ENCODE measurements at regions not wholly inside any gene's neighbourhood (a gene's known extent, or its start where the extent isn't known, plus 50 kb on each side); places are given as distances from the start of the nearest gene placed in this dataset.
"Not testable (repeated sequence)": the region's sequence is repeated elsewhere in the genome, so short reads cannot be mapped to it uniquely, and the experiment has no call there.

DNA sequence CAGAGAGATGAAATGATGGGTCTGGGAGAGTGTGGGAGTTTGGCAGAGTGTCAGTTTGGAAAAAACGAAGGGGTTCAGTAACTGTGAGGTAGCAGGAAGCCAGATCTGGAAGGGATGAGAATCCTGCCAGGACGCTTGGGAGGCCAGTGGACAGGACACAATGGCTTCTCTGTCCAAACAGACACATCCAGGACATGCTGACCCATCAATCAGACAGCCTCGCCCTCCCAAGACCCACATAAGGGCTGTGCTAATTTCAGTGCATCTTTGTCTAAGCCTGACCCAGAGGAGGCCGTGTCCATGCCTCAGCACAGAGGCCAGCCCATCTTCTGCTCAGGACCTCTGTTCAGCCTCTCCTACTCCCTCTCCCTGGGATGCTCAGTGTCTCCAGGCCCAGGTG, 576.5 kb upstream of the B3GAT1 start:
- Histone ChIP-seq H3K4me3 (ENCODE audit: low read length in 3 of 3) (no peak overlapping the region), H3K36me3 (ENCODE audit: control insufficient read depth in 2 of 3, insufficient read depth in 3 of 3, low read length in 3 of 3) (no peaks in the 10 kb centered on the region), H3K27ac (ENCODE audit: low read depth in 2 of 2, low read length in 2 of 2) (no peak overlapping the region), H3K9me3 (ENCODE audit: control insufficient read depth in 2 of 3, insufficient read depth in 1 of 3, low read length in 3 of 3) (no peaks in the 10 kb centered on the region), H3K4me1 (ENCODE audit: control insufficient read depth in 2 of 3, insufficient read depth in 2 of 3, low read depth in 1 of 3, low read length in 3 of 3) (no peaks in the 10 kb centered on the region), H3K27me3 (ENCODE audit: control insufficient read depth, insufficient read depth, low read length) (no peaks in the 10 kb centered on the region), H3K9ac (ENCODE audit: low read length in 3 of 3) (no peak overlapping the region)
- intact Hi-C loops (cut with DNase I) = no loop called here
- peak in 1 of 5 donors; percentile 23 for DNase-seq
- TF ChIP-seq, protein P1, sequence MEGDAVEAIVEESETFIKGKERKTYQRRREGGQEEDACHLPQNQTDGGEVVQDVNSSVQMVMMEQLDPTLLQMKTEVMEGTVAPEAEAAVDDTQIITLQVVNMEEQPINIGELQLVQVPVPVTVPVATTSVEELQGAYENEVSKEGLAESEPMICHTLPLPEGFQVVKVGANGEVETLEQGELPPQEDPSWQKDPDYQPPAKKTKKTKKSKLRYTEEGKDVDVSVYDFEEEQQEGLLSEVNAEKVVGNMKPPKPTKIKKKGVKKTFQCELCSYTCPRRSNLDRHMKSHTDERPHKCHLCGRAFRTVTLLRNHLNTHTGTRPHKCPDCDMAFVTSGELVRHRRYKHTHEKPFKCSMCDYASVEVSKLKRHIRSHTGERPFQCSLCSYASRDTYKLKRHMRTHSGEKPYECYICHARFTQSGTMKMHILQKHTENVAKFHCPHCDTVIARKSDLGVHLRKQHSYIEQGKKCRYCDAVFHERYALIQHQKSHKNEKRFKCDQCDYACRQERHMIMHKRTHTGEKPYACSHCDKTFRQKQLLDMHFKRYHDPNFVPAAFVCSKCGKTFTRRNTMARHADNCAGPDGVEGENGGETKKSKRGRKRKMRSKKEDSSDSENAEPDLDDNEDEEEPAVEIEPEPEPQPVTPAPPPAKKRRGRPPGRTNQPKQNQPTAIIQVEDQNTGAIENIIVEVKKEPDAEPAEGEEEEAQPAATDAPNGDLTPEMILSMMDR (IDR thresholded peaks at IDR 0.05; ENCODE audit: borderline replicate concordance, extremely low read depth, insufficient read depth) = no peak
- FAIRE-seq = no peak

DNA sequence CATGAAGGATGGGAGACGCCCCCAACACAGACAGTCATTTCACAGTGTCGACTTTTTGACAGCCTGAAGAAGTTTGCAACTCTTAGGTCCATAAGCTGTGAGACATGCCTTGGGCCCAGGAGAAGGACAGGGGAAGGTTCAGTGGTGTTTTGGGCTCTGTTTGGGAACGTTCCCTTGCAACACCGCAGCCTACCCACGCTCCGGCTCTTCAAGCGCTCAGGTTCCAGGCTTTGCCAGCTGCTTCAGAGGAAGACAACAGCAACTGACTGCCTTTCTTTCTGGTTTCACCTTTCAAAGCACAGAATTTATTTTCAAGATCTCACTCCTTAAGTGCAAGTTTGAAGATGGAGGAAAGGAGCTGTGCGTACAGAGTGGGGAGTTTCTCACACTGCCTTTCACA, 575.8 kb upstream of the B3GAT1 start:
- Histone ChIP-seq H3K4me3 (ENCODE audit: low read length in 3 of 3) (no peak overlapping the region), H3K9ac (ENCODE audit: low read length in 3 of 3) (no peak overlapping the region), H3K4me1 (ENCODE audit: control insufficient read depth in 2 of 3, insufficient read depth in 2 of 3, low read depth in 1 of 3, low read length in 3 of 3) (no peaks in the 10 kb centered on the region), H3K9me3 (ENCODE audit: control insufficient read depth in 2 of 3, insufficient read depth in 1 of 3, low read length in 3 of 3) (no peaks in the 10 kb centered on the region), H3K27ac (ENCODE audit: low read depth in 2 of 2, low read length in 2 of 2) (no peak overlapping the region), H3K27me3 (ENCODE audit: control insufficient read depth, insufficient read depth, low read length) (no peaks in the 10 kb centered on the region), H3K36me3 (ENCODE audit: control insufficient read depth in 2 of 3, insufficient read depth in 3 of 3, low read length in 3 of 3) (no peaks in the 10 kb centered on the region)
- DNase-seq (peak in 1 of 5 donors; percentile 40), FAIRE-seq (no peak)
- TF ChIP-seq, protein P1 (IDR thresholded peaks at IDR 0.05; ENCODE audit: borderline replicate concordance, extremely low read depth, insufficient read depth) = no peak
- intact Hi-C loops (cut with DNase I) = no loop called here

DNA sequence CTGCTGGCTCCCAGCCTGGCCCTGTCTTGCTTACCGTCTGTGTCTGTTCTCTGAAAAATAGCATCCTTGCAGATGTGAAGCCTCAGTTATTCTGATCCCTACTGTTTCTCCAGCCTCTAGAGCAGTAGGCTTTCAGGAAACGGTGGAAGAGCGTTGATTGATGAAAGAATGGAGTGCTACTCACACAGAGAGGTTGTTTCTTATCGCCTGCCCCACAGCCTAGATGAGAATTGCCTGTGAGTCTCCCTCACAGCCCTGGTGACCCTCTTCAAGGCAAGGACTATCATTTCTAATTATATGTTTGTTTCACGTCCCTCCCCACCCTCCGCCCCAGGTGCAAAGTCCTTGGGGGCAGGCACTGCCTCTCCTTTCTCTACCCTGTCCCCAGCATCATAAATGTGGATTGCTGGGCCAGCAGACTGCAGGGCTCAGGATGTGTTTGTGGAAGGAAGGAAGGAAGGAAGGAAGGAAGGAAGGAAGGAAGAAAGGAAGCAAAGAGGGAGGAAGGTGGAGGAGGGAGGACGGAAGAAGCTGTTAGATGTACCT, 575.3 kb upstream of the B3GAT1 start:
- TF ChIP-seq, protein P1 (IDR thresholded peaks at IDR 0.05; ENCODE audit: borderline replicate concordance, extremely low read depth, insufficient read depth) = no peak
- peak in 1 of 5 donors; percentile 20 for DNase-seq
- H3K9me3 ChIP-seq (ENCODE audit: control insufficient read depth in 2 of 3, insufficient read depth in 1 of 3, low read length in 3 of 3) = no peaks in the 10 kb centered on the region

DNA sequence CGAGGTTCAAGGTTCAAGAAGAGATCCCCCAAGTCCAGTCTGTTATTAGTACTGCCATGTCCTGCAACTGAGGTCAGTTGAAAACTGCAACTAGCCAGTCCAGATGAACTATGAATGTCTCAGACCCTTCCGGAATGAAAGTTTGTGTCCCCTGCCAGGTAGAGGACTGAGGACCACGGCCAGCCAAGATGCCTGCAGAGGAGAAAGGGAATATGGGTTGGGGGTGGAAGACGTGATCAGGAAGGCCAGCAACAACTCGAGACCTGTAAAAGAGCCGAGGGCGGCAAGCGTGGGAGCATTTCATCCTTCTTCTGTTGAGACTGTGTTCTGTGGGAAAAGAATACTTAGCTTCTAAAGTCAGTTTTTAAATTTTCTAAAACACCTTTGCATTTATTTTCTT, 572.4 kb upstream of the B3GAT1 start:
- FAIRE-seq = no peak
- Histone ChIP-seq H3K4me3 (ENCODE audit: low read length in 3 of 3) (no peak overlapping the region), H3K27ac (ENCODE audit: low read depth in 2 of 2, low read length in 2 of 2) (no peak overlapping the region), H3K9ac (ENCODE audit: low read length in 3 of 3) (no peak overlapping the region), H3K27me3 (ENCODE audit: control insufficient read depth, insufficient read depth, low read length) (no peaks in the 10 kb centered on the region), H3K4me1 (ENCODE audit: control insufficient read depth in 2 of 3, insufficient read depth in 2 of 3, low read depth in 1 of 3, low read length in 3 of 3) (no peaks in the 10 kb centered on the region), H3K36me3 (ENCODE audit: control insufficient read depth in 2 of 3, insufficient read depth in 3 of 3, low read length in 3 of 3) (no peaks in the 10 kb centered on the region), H3K9me3 (ENCODE audit: control insufficient read depth in 2 of 3, insufficient read depth in 1 of 3, low read length in 3 of 3) (no peaks in the 10 kb centered on the region)
- TF ChIP-seq, protein P1 (IDR thresholded peaks at IDR 0.05; ENCODE audit: borderline replicate concordance, extremely low read depth, insufficient read depth) = no peak
- intact Hi-C loops (cut with DNase I) = no loop called here
- DNase-seq = no peak

More for the DNA sequence above, 575.3 kb upstream of the B3GAT1 start:
- Histone ChIP-seq H3K27ac (ENCODE audit: low read depth in 2 of 2, low read length in 2 of 2) (no peak overlapping the region), H3K9ac (ENCODE audit: low read length in 3 of 3) (no peak overlapping the region), H3K36me3 (ENCODE audit: control insufficient read depth in 2 of 3, insufficient read depth in 3 of 3, low read length in 3 of 3) (no peaks in the 10 kb centered on the region), H3K4me3 (ENCODE audit: low read length in 3 of 3) (no peak overlapping the region), H3K27me3 (ENCODE audit: control insufficient read depth, insufficient read depth, low read length) (no peaks in the 10 kb centered on the region), H3K4me1 (ENCODE audit: control insufficient read depth in 2 of 3, insufficient read depth in 2 of 3, low read depth in 1 of 3, low read length in 3 of 3) (no peaks in the 10 kb centered on the region)
- no peak for FAIRE-seq
- intact Hi-C loops (cut with DNase I) = no loop called here

DNA sequence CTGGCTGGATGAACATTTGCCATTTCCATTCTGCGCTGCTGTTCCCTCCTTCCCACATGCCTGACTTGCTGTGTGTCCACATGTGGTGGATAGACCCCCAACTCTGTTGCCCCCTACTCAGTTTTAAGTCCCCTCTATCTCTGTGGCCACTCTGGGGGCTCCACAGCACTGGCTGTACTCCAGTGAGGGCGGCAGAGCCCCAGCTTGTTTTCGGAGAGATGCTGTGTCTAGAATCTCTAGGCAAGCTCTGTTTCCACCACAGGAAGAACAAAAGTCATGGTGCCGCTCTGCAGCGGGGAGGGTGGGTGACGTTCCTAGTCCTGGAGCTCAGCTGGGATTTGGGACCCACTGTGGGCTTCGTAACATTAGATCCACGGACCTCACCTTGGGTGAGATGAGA, 570.4 kb upstream of the B3GAT1 start:
- H3K9me3 ChIP-seq (ENCODE audit: control insufficient read depth in 2 of 3, insufficient read depth in 1 of 3, low read length in 3 of 3); H3K4me1 ChIP-seq (ENCODE audit: control insufficient read depth in 2 of 3, insufficient read depth in 2 of 3, low read depth in 1 of 3, low read length in 3 of 3); FAIRE-seq; intact Hi-C loops (cut with DNase I); DNase-seq; H3K27me3 ChIP-seq (ENCODE audit: control insufficient read depth, insufficient read depth, low read length); H3K27ac ChIP-seq (ENCODE audit: low read depth in 2 of 2, low read length in 2 of 2); H3K4me3 ChIP-seq (ENCODE audit: low read length in 3 of 3); H3K36me3 ChIP-seq (ENCODE audit: control insufficient read depth in 2 of 3, insufficient read depth in 3 of 3, low read length in 3 of 3); H3K9ac ChIP-seq (ENCODE audit: low read length in 3 of 3): not testable (repeated sequence)
